ENCODE measurements at regions not wholly inside any gene's neighbourhood (a gene's known extent, or its start where the extent isn't known, plus 50 kb on each side); places are given as distances from the start of the nearest gene placed in this dataset.
A peak's percentile ranks its signal among the peaks of the same experiment; 100 is the strongest.
"Not testable (repeated sequence)": the region's sequence is repeated elsewhere in the genome, so short reads cannot be mapped to it uniquely, and the experiment has no call there.

DNA sequence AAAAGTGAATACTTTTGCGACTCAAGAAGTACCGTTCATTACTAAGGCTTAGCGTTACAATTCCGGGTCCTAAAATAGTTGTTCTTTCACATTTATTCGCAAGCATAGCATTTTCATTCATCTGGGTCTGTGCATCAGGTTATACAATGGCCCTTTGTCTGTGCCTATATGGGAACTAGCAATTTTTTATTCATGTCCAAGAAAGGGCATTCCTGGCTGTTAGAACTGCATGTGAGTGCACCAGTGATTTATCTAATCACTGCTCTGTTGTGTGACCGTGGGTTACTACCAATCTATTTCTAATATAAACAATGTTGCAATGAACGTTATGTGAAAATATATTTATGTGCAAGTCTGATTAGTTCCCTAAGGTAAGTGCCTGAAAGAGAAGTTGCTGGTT lies 63.8 kb downstream of the SPANXA1 start:
- H3K9me3 ChIP-seq; H3K4me1 ChIP-seq; H3K4me3 ChIP-seq; intact Hi-C loops (cut with DNase I); DNase-seq (ENCODE audit: low spot score in 2 of 2); H3K27me3 ChIP-seq; H3K27ac ChIP-seq; H3K36me3 ChIP-seq: not testable (repeated sequence)

GRCh38 chrX:141475788-141476187 lies 108.8 kb downstream of the SPANXA1 start:
- DNase-seq (ENCODE audit: low spot score in 2 of 2); H3K4me1 ChIP-seq; intact Hi-C loops (cut with DNase I); H3K27ac ChIP-seq; H3K36me3 ChIP-seq; H3K4me3 ChIP-seq; H3K27me3 ChIP-seq; H3K9me3 ChIP-seq: not testable (repeated sequence)

- intact Hi-C loops (cut with DNase I): no loop called here
- TF ChIP-seq CTCF (IDR thresholded peaks at IDR 0.05): no peak
Observed at GRCh38 chrX:141469469-141469868, 115.1 kb downstream of the SPANXA1 start.

DNA sequence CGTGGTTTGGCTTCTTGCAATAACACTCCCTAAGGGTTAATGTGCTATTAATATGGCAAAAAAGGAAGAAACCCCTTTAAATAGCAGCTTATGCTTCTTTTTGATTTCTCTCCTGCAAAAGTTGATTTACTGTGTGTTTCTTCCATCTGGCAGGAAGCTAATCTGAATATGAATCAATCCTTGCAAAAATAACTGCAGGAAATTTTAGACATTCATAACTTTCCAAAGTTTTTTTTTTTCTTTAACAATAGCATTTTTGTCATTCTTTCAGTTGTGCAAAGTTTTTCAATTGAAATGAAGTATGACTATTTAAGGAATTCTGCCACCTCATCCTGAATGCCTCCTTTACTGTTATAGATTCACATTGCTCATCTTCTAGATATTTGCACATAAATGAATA lies 115.6 kb downstream of the SPANXA1 start:
- intact Hi-C loops (cut with DNase I): no loop called here
- H3K27ac ChIP-seq: no peak overlapping the region

More at GRCh38 chrX:141469469-141469868, 115.1 kb downstream of the SPANXA1 start:
- Histone ChIP-seq H3K27me3 (no peaks in the 10 kb centered on the region), H3K4me1 (no peaks in the 10 kb centered on the region), H3K4me3 (no peak overlapping the region), H3K9me3 (no peaks in the 10 kb centered on the region), H3K36me3 (no peaks in the 10 kb centered on the region), H3K27ac (peak overlapping the region; percentile 58 to 59)
- DNase-seq (ENCODE audit: low spot score in 2 of 2): no peak

GRCh38 chrX:141467442-141467841 lies 117.1 kb downstream of the SPANXA1 start:
- H3K27ac ChIP-seq: no peak overlapping the region
- no peaks in the 10 kb centered on the region for H3K27me3 ChIP-seq
- H3K36me3 ChIP-seq: no peaks in the 10 kb centered on the region
- no peak for DNase-seq (ENCODE audit: low spot score in 2 of 2)
- peak in 2 of 3 experiments; percentile 10 to 18 for TF ChIP-seq CTCF (IDR thresholded peaks at IDR 0.05)
- no peak overlapping the region for H3K4me3 ChIP-seq
- intact Hi-C loops (cut with DNase I): no loop called here
- no peaks in the 10 kb centered on the region for H3K9me3 ChIP-seq
- H3K4me1 ChIP-seq: no peaks in the 10 kb centered on the region

More for the DNA sequence above, 115.6 kb downstream of the SPANXA1 start:
- H3K27me3 ChIP-seq: no peaks in the 10 kb centered on the region
- no peaks in the 10 kb centered on the region for H3K36me3 ChIP-seq
- TF ChIP-seq CTCF (IDR thresholded peaks at IDR 0.05): no peak
- no peak for DNase-seq (ENCODE audit: low spot score in 2 of 2)
- no peaks in the 10 kb centered on the region for H3K9me3 ChIP-seq
- H3K4me1 ChIP-seq: no peaks in the 10 kb centered on the region
- no peak overlapping the region for H3K4me3 ChIP-seq

- H3K27me3 ChIP-seq: no peaks in the 10 kb centered on the region
- H3K36me3 ChIP-seq: no peaks in the 10 kb centered on the region
- intact Hi-C loops (cut with DNase I): no loop called here
- no peak for TF ChIP-seq CTCF (IDR thresholded peaks at IDR 0.05)
- H3K9me3 ChIP-seq: no peaks in the 10 kb centered on the region
- DNase-seq (ENCODE audit: low spot score in 2 of 2): no peak
- H3K4me3 ChIP-seq: no peak overlapping the region
- H3K27ac ChIP-seq: no peak overlapping the region
- H3K4me1 ChIP-seq: no peaks in the 10 kb centered on the region
Observed at GRCh38 chrX:141455103-141455502, 129.4 kb downstream of the SPANXA1 start.

DNA sequence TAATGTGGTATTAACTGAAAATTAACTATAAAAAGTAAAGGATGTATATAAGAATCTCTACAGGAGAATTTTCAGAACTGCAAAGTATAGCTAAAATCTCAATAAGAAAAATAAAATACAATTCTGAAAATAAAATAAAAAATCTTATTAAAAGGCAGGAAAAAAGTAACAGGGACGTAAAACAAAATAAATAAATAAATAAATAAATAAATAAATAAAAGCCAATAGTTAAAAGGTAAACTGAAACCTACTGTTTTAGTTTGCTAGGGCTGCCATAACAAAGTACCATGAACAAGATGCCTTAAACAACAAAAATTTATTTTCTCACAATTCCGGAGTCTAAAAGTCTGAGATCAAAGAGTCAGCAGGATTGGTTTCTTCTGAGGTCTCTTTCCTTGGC lies 140.6 kb downstream of the SPANXA1 start:
- Histone ChIP-seq H3K9me3 (peaks cover 4 to 11% of the 10 kb centered on the region in 2 donors), H3K36me3 (no peaks in the 10 kb centered on the region), H3K27ac (no peak overlapping the region), H3K4me1 (peaks cover 0 to 2% of the 10 kb centered on the region in 2 donors), H3K4me3 (no peak overlapping the region), H3K27me3 (no peaks in the 10 kb centered on the region)
- intact Hi-C loops (cut with DNase I): no loop called here
- no peak for TF ChIP-seq CTCF (IDR thresholded peaks at IDR 0.05)
- DNase-seq (ENCODE audit: low spot score in 2 of 2): no peak
